Gastrocnemius medialis (tissue), 4 donors: ENCODE measurements at regions not wholly inside any gene's neighbourhood (a gene's known extent, or its start where the extent isn't known, plus 50 kb on each side); places are given as distances from the start of the nearest gene placed in this dataset.

Experiments
- CTCF ChIP-seq, 5 experiments: fragments of 450-650 bp in 3 of 5; fragments of 200-600 bp in 2 of 5; sonication (generic) in 2 of 5; IDR thresholded peaks in 4 of 5; conservative IDR thresholded peaks in 1 of 5; 1 replicate in 4 of 5; 2 replicates in 1 of 5; pipeline ENCODE4 v1.5.1; 2016 to 2019; ENCODE audit warnings: antibody characterized with exemption in 5 of 5, mild to moderate bottlenecking in 3 of 5, moderate library complexity in 3 of 5
- POLR2A ChIP-seq, 2 donors: fragments of 450-650 bp; IDR thresholded peaks; one replicate each; pipeline ENCODE4 v1.6.1; 2017; ENCODE audit warnings: antibody characterized with exemption in 2 of 2, mild to moderate bottlenecking in 2 of 2, moderate library complexity in 2 of 2

GRCh38 chr18:22827741-22828140 is 105.4 kb upstream of the RBBP8 start:
- TF ChIP-seq CTCF (IDR thresholded peaks at IDR 0.05 in 4 of 5, conservative IDR thresholded peaks at IDR 0.05 in 1 of 5) = no peak
- no peak for TF ChIP-seq POLR2A (IDR thresholded peaks at IDR 0.05)
